AG04449 (cell line): ENCODE measurements at regions not wholly inside any gene's neighbourhood (a gene's known extent, or its start where the extent isn't known, plus 50 kb on each side); places are given as distances from the start of the nearest gene placed in this dataset.
"Not testable (repeated sequence)": the region's sequence is repeated elsewhere in the genome, so short reads cannot be mapped to it uniquely, and the experiment has no call there.

ENCODE experiments used
- CTCF ChIA-PET: fragments of 350-600 bp; formaldehyde crosslinking; extraction: SDS; loops from one replicate; lab custom pipeline; 2021; ENCODE audit warnings: antibody characterized with exemption; lab: Yijun Ruan, JAX
- POLR2A ChIA-PET: fragments of 400-600, 350-600 bp; formaldehyde crosslinking; extraction: SDS; loops from one replicate; lab custom pipeline; 2020; ENCODE audit warnings: antibody characterized with exemption, inconsistent platforms; lab: Yijun Ruan, JAX
- DNase-seq: peaks from one replicate; pipeline ENCODE4 v3.0.0-alpha.2; 2010; ENCODE audit warnings: low read depth, low spot score
- H3K4me3 ChIP-seq: 2 replicates; pipeline ENCODE4 v1.5.1; 2011; ENCODE audit warnings: low read depth, mild to moderate bottlenecking, control low read depth, low read length

DNA sequence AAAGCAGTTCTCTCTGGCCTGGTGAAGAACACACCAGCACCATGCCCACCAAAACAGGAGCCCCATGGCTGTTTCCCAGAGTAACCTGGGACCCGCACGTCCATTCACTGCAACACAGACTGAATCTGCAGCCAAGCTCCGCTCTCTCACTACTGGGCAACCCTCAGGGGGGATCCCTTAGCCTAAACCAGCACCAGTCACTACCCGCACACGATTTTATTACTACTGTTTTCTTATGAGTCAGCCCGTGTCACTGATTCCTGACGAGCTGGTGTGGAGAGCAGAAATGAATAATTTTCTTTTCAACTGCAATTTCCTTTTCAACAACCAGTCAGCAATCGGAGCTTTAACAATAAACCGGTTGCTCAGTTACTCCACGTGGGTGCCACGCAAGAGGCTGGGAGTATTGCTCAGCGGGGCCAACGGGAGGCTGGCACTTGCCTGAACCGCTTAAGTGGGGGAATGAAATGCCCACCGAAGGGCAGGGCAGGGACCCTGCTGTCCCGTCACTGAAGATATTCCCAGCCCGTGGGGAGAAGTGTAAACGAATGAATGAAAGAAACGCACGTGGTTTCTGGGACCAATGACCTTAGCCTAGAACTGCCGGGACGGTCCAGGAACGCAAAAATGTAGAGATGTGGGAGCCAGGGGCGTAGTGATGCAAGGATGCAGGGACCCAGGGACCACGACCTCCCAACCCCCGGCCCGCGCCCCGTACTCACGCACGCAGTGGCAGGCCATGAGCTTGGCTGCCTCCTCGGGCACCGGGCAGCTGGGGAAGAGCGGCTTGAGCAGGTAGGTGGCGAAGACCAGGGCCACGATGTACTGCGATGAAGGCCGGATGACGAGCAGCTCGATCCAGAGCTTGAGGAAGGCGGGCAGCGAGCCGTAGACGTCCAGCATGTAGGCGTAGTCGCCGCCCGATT, 50.4 kb upstream of the SPN start:
- CTCF ChIA-PET, POLR2A ChIA-PET, DNase-seq: not testable (repeated sequence)
- peak overlapping the region; percentile 74 for H3K4me3 ChIP-seq
